ENCODE measurements at regions not wholly inside any gene's neighbourhood (a gene's known extent, or its start where the extent isn't known, plus 50 kb on each side); places are given as distances from the start of the nearest gene placed in this dataset.

DNA sequence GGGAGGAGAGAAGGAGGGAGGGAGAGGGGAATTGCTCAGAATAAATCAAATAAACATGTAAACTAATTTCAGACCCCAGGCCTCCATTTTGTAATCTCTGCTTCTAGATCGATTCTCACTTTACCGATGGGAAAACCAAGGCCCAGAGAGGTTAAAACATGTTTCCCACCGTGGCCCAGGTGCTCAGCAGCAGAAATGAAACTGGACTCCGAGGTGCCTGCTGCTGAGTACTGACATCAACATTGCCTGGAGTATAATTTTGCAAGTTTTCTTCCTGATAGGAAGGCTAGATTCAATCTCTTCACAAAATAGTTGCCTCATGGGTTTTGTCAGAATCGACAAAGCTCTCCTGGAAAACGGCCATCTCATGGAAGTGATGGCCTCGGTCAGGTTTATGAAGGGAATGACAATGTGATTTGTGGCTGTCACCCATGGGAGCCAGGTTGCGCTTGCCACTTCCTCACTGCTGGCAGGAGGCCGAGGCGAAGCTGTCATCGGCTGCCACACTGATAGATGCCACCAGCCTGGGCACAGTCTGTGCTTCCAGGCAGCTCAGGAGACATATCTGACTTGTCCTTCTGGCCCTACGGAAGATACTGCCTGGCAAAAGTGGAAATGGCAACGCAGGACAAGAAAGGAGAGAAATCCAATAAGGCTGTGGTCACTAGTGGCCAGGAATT lies 133.1 kb upstream of the LRRN1 start:
- peaks cover 3% of the 10 kb centered on the region; the same call in 1 of the 2 replicates for H3K9me3 ChIP-seq (replicated peaks; ENCODE audit: control insufficient read depth, insufficient read depth, low read depth, low read length)
- intact Hi-C loops (cut with micrococcal nuclease), result no loop called here
- no TSS peak for BruUV-seq (replicated peaks)
- H3K9ac ChIP-seq (ENCODE audit: insufficient read depth in 1 of 2, low read depth in 2 of 2, low read length in 2 of 2), result no peak overlapping the region
- H3K4me2 ChIP-seq (ENCODE audit: insufficient read depth, low read length), result no peak overlapping the region
- no peaks in the 10 kb centered on the region for H3K27me3 ChIP-seq (ENCODE audit: control insufficient read depth in 2 of 2, insufficient read depth in 2 of 2, low read length in 2 of 2)
- no peaks in the 10 kb centered on the region for H3K79me2 ChIP-seq (ENCODE audit: control insufficient read depth, insufficient read depth, low read length)
- H3K9me1 ChIP-seq (ENCODE audit: control insufficient read depth, insufficient read depth, low read length), result no peaks in the 10 kb centered on the region
- H3K36me3 ChIP-seq (ENCODE audit: control insufficient read depth, insufficient read depth, low read length), result no peaks in the 10 kb centered on the region
- H3K4me1 ChIP-seq (replicated peaks in 1 of 2; ENCODE audit: control insufficient read depth in 2 of 2, insufficient read depth in 2 of 2, low read length in 2 of 2), result no peaks in the 10 kb centered on the region
- WGBS (ENCODE audit: insufficient coverage, low coverage, missing lambda C conversion rate), result 2% methylated on average over 13 of the region's 13 CpGs
- ATAC-seq (no peak), FAIRE-seq (no peak), DNase-seq (ENCODE audit: extremely low read depth in 1 of 4, low spot score in 3 of 4) (no peak)
- ChIA-PET POLR2A (no interaction called here), CTCF (ENCODE audit: low intra/inter-chr PET ratio) (no interaction called here)
- H3K4me3 ChIP-seq, result no peak overlapping the region
- no peaks in the 10 kb centered on the region for H4K20me1 ChIP-seq (replicated peaks; ENCODE audit: control insufficient read depth, insufficient read depth, low read length)
- in situ Hi-C loops (cut with MboI), result no loop called here
- no peak overlapping the region for H3K27ac ChIP-seq (ENCODE audit: extremely low read depth, low read depth, low read length)
- H2AFZ ChIP-seq (ENCODE audit: low read depth, low read length), result no peak overlapping the region
- no peak for TF ChIP-seq ZNF561 (CRISPR knock-in tag; conservative IDR thresholded peaks at IDR 0.05)
- TF ChIP-seq, protein P1, sequence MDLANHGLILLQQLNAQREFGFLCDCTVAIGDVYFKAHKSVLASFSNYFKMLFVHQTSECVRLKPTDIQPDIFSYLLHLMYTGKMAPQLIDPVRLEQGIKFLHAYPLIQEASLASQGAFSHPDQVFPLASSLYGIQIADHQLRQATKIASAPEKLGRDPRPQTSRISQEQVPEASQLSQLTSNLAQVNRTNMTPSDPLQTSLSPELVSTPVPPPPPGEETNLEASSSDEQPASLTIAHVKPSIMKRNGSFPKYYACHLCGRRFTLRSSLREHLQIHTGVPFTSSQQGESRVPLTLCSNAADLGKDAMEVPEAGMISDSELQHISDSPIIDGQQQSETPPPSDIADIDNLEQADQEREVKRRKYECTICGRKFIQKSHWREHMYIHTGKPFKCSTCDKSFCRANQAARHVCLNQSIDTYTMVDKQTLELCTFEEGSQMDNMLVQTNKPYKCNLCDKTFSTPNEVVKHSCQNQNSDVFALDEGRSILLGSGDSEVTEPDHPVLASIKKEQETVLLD (IDR thresholded peaks at IDR 0.05), result no peak
- TF ChIP-seq, protein P2, sequence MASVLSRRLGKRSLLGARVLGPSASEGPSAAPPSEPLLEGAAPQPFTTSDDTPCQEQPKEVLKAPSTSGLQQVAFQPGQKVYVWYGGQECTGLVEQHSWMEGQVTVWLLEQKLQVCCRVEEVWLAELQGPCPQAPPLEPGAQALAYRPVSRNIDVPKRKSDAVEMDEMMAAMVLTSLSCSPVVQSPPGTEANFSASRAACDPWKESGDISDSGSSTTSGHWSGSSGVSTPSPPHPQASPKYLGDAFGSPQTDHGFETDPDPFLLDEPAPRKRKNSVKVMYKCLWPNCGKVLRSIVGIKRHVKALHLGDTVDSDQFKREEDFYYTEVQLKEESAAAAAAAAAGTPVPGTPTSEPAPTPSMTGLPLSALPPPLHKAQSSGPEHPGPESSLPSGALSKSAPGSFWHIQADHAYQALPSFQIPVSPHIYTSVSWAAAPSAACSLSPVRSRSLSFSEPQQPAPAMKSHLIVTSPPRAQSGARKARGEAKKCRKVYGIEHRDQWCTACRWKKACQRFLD (CRISPR knock-in tag; IDR thresholded peaks at IDR 0.05), result no peak
- TF ChIP-seq ZZZ3 (IDR thresholded peaks at IDR 0.05), result no peak
- no peak for TF ChIP-seq EP300 (IDR thresholded peaks at IDR 0.05; ENCODE audit: low read length)
- TF ChIP-seq, protein P3, sequence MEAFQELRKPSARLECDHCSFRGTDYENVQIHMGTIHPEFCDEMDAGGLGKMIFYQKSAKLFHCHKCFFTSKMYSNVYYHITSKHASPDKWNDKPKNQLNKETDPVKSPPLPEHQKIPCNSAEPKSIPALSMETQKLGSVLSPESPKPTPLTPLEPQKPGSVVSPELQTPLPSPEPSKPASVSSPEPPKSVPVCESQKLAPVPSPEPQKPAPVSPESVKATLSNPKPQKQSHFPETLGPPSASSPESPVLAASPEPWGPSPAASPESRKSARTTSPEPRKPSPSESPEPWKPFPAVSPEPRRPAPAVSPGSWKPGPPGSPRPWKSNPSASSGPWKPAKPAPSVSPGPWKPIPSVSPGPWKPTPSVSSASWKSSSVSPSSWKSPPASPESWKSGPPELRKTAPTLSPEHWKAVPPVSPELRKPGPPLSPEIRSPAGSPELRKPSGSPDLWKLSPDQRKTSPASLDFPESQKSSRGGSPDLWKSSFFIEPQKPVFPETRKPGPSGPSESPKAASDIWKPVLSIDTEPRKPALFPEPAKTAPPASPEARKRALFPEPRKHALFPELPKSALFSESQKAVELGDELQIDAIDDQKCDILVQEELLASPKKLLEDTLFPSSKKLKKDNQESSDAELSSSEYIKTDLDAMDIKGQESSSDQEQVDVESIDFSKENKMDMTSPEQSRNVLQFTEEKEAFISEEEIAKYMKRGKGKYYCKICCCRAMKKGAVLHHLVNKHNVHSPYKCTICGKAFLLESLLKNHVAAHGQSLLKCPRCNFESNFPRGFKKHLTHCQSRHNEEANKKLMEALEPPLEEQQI (IDR thresholded peaks at IDR 0.05), result no peak
- TF ChIP-seq RBM34 (IDR thresholded peaks at IDR 0.05; ENCODE audit: borderline replicate concordance, insufficient read depth, low read length), result no peak
- TF ChIP-seq CHCHD3 (CRISPR knock-in tag; IDR thresholded peaks at IDR 0.05), result no peak
- no peak for TF ChIP-seq ARID2 (IDR thresholded peaks at IDR 0.05)
- no peak for TF ChIP-seq ATF4 (CRISPR knock-in tag; IDR thresholded peaks at IDR 0.05)
- no peak for TF ChIP-seq TSHZ1 (CRISPR knock-in tag; IDR thresholded peaks at IDR 0.05)
- TF ChIP-seq ZNF274 (IDR thresholded peaks at IDR 0.05; ENCODE audit: borderline replicate concordance, low read depth, low read length), result no peak
- TF ChIP-seq TEAD2 (tag; IDR thresholded peaks at IDR 0.05), result no peak

Data from K562 (cell line).